ENCODE measurements at regions not wholly inside any gene's neighbourhood (a gene's known extent, or its start where the extent isn't known, plus 50 kb on each side); places are given as distances from the start of the nearest gene placed in this dataset.

DNA sequence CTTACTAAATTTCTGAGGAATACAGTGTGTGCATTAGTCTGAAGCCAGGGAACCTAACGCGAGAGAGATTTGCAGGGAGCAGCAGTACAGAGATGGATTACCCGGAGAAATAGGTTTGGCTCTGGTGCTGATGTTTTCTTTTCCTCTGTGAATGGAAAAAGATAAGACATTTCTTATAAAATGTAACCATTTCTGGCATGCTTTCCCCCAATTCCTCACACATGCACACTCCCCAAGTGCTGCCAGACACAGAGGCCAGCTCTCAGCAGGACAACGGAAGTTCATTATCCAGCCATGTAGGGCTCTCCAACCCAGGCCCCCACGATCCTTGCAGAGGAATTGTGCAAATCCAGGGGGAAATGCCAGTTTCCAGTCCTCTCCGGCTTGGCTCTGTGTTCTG, 224.5 kb upstream of the MGAT5 start:
- TF ChIP-seq, protein P1, sequence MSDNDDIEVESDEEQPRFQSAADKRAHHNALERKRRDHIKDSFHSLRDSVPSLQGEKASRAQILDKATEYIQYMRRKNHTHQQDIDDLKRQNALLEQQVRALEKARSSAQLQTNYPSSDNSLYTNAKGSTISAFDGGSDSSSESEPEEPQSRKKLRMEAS (IDR thresholded peaks at IDR 0.05; ENCODE audit: low read depth, low read length) = no peak
- TF ChIP-seq ZNF274 (IDR thresholded peaks at IDR 0.05; ENCODE audit: insufficient read depth, insufficient read length) = no peak
- TF ChIP-seq, protein P2, sequence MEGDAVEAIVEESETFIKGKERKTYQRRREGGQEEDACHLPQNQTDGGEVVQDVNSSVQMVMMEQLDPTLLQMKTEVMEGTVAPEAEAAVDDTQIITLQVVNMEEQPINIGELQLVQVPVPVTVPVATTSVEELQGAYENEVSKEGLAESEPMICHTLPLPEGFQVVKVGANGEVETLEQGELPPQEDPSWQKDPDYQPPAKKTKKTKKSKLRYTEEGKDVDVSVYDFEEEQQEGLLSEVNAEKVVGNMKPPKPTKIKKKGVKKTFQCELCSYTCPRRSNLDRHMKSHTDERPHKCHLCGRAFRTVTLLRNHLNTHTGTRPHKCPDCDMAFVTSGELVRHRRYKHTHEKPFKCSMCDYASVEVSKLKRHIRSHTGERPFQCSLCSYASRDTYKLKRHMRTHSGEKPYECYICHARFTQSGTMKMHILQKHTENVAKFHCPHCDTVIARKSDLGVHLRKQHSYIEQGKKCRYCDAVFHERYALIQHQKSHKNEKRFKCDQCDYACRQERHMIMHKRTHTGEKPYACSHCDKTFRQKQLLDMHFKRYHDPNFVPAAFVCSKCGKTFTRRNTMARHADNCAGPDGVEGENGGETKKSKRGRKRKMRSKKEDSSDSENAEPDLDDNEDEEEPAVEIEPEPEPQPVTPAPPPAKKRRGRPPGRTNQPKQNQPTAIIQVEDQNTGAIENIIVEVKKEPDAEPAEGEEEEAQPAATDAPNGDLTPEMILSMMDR (IDR thresholded peaks at IDR 0.05 in 2 of 3, conservative IDR thresholded peaks at IDR 0.05 in 1 of 3; ENCODE audit: control insufficient read depth in 2 of 3, extremely low read depth in 1 of 3, insufficient read depth in 1 of 3, low read depth in 3 of 3, low read length in 3 of 3) = no peak
- no peak for TF ChIP-seq FOS (IDR thresholded peaks at IDR 0.05; ENCODE audit: borderline replicate concordance, extremely low read depth, insufficient read length)
- no peak for TF ChIP-seq POLR2A (IDR thresholded peaks at IDR 0.05; ENCODE audit: low read depth, low read length)
- no peak for TF ChIP-seq ZNF207 (IDR thresholded peaks at IDR 0.05; ENCODE audit: borderline replicate concordance)

All from GM12878 (cell line).